ENCODE measurements at regions not wholly inside any gene's neighbourhood (a gene's known extent, or its start where the extent isn't known, plus 50 kb on each side); places are given as distances from the start of the nearest gene placed in this dataset.

DNA sequence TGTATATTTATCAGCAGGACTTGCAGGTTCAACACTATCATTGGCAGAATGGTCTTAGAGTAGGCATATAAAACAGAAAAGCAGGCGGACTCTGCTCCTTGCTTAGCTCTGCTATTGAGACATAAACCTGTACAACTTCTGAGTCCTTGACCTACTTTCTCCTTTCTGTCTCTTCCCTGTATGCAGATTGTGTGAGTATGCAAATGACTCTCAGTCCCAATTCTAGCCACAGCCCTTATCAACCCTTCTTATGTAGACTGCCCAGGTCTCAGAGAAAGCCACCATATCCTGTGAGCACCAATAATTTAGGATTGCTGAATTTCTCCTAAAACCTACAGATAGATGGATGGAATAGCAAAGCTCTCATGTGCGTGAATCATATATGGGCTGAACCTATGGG is 367.6 kb upstream of the DDI1 start:
- no peak for DNase-seq

DNA sequence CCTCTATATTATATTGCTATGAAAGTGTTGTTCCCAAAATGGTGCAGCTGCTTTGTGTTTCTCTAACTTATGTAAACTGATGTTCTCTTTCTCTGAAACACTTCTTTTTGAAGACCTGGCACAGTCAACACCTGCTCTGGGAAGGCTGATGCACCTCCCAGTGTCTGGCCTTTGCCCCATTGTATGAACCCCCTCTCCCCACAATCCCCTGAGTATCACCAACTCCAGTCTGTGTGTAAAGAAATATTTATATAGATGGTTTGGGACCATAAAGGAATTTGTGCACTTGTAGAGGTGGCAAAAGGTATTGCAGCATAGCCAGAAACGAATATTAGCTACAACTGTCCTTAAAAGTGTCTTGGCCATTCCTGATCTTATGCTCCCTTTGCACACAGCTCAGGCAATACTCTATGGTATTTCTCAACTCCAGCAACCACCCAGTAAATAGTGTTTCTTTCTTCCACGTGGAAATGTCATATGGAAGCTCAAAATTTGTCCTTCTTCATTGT is 365.2 kb upstream of the DDI1 start:
- DNase-seq, result no peak

GRCh38 chr11:103673773-103674172 is 362.7 kb upstream of the DDI1 start:
- peak; percentile 70 for DNase-seq

- no peak for DNase-seq
Observed at GRCh38 chr11:103676413-103676812, 360.0 kb upstream of the DDI1 start.

GRCh38 chr11:103680826-103681225 is 355.6 kb upstream of the DDI1 start:
- DNase-seq, result peak; percentile 26

DNA sequence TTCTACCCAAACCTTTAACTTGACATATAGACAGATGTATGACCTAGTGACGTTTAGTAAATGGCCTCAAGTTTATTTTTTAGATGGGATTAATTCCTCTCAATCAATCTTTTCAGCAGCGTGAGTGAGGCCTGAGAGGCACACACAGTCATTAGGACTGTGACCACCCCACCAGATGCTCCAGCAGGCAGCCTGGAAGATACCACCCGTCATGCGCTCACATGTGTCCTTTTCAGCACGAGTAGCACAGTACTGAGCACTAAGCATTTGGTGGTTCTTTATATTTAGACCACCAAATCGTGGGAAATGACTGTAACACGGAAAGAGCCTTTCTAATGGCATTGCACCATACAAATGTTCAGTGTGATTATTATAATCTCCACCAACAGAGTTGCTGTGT is 354.6 kb upstream of the DDI1 start:
- DNase-seq, result no peak

DNA sequence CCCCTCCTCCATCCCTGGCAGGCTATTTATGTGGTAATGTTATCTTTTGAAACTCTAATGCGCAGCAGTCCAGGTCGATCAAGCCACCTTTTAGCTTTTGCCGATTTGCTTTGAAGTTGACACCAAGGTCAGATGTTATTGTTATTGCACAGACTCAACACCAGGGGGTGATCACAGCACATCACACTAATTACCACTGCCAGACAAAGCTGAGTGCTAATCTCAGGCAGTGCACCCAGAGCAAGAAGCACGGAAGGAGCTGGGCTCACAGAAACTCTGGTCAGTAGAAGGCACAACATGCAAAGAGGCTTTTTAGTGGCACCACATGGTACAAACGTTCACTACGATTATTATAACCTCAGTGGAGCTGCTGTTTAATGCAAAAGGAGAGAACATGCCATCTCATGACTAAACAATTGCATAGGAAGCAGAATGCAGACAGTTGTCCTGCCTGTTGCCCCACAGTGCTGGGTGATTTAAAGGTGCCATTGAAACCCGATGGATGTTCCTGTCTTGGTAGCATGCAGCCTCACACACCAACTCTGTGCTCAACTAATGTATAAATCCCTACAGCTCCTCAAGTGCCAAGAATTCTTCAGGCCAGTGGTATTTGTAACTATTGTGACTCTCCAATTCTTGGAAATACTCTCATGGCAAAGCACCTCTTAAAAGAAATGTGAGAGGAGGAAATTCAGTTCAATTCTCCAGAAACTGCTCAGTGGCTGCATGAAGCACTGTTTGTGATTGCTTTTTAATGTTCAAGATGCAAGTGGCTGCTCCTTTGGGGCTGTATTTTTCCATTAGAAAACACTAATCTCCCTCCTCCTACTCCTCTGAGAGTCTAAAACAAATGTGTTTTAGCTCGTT is 353.9 kb upstream of the DDI1 start:
- DNase-seq, result peak; percentile 88

DNA sequence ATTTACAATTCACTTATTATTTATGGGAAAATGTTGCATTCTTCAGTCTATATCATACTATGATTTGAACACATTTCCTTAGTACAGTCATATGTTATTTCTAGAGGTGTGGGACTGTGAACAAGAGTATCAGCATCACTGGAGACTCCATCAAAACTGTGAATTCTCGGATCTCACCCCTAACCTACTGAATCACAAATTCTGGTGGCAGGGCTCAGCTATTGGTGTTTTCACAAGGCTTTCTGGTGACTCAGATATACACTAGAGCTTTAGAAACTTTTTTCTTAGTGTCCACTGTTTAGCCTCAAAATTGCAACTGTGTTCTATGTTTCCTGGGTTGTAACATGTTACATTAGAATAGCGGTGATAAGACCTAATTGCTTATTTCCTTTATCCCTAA is 352.9 kb upstream of the DDI1 start:
- DNase-seq, result peak; percentile 45

DNA sequence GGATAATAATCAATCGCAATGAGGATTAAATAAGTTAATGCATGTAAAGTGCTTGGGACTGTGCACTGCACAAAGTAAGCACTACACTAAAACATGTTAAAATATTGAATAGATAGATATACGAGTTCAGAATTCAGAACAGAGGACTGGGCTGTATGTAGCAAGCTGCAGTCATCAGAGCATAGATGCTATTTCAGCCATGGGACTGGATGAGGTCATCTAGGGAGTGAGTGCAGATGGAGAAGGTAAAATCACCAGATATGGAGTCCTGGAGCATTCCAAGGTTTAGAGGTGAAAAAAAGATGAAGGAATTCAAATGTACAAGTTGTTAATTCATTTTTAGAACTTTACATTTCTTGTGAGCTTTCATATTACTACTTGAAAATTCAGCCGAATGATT is 347.5 kb upstream of the DDI1 start:
- DNase-seq, result no peak

DNA sequence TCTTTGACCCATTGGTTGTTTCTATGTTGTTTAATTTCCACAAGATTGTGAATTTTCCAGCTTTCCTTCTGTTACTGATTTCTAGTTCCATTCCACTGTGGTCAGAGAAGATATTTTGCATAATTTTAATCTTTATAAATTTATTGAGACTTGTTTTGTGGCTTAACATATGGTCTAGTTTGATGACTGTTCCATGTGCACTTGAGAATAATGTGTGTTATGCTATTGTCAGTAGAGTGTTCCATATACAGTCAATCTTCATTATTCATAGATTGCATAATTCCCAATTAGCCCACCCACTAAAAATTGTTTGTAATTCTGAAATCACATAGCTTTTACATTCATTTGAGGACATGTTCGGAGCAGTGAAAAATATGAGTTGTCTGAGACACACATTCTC is 346.1 kb upstream of the DDI1 start:
- no peak for DNase-seq

DNA sequence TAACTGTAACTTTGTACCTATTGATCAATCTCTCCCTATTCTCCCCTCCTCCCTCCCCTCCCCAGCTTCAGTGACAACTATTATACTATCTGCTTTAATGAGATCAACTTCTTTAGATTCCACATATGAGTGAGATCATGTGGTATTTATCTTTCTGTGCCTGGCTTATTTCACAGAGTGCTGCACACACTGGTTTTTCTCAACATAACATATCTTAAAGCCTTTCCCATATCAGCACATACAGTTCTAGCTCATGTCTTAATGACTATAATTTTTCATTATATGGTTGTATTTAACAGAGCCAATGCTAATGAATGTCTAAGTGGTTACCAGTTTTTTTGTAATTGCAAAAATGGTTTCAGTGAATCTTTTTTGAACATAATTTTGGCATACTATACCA is 340.3 kb upstream of the DDI1 start:
- DNase-seq, result no peak

GRCh38 chr11:103699216-103699615 is 337.2 kb upstream of the DDI1 start:
- no peak for DNase-seq

DNA sequence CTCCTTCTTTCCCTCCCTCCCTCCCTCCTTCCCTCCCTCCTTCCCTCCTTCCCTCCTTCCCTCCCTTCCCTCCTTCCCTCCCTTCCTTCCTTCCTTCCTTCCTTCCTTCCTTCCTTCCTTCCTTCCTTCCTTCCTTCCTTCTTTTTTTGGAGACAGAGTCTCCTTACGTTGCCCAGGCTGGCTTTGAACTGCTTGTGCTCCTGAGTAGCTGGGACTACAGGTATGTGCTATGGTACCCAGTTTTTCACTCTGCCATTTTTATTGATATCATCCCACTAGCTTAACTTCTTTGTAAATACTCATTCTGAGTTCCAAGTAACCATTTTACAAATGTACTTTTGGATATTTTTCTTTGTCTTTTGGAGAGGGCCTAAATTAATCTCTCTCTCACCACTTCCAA is 336.8 kb upstream of the DDI1 start:
- no peak for DNase-seq

- no peak for DNase-seq
Observed at GRCh38 chr11:103700622-103701021, 335.8 kb upstream of the DDI1 start.

DNA sequence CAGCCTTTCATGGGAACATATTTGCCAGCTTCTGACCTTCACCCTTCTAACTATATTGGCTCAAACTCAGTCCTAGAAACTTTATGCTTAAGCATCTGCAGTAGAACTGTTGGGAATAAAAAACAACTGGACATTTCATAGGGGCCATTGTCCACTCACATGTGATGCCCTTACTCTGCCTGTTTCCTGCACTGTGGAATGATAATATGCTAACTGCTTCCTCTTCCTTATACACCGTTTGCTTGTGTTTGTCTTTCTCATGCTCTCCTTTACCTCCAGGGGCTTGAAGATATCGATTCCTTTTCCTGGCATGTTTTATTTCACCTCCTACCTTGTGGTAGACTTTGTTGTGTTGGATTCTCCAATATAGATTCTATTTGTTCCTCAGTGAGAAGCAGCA is 333.0 kb upstream of the DDI1 start:
- DNase-seq, result peak; percentile 27

GRCh38 chr11:103703954-103704353 is 332.5 kb upstream of the DDI1 start:
- DNase-seq, result no peak

DNA sequence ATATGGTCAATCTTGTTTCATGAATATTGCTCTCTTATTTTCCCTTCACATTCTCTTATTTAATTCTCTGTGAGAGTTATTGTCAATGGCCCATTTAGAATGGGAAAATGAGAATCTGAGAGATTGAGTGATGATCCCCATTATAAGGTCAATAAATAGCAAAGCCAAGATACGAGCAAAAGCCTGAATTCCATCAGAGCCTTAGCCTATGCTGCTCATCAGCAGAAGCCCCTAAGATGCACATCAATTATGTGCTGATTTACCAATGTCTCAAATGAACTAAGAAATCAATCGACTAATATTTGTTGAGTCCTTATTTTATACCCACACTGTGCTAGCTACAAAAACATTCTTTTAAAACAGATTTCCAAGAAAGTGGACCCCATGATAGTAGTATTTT is 330.8 kb upstream of the DDI1 start:
- DNase-seq, result no peak

GRCh38 chr11:103709371-103709770 is 327.1 kb upstream of the DDI1 start:
- DNase-seq, result no peak

- DNase-seq, result no peak
Observed at GRCh38 chr11:103714246-103714645, 322.2 kb upstream of the DDI1 start.

GRCh38 chr11:103716363-103716762 is 320.1 kb upstream of the DDI1 start:
- no peak for DNase-seq

DNA sequence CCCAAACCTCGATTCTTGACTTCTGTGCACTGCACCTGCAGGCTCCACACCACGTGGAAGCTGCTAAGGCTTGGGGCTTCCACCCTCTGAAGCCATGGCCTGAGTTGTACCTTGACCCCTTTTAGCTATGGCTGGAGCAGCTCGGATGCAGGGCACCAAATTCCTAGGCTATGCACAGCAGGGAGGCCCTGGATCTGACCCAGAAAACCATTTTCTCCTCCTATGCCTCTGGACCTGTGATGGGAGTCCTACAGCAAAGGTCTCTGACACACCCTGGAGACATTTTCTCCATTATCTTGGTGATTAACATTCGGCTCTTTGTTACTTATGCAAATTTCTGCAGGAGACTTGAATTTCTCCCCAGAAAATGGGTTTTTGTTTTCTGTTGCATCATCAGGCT is 309.2 kb upstream of the DDI1 start:
- DNase-seq, result no peak

GRCh38 chr11:103729617-103730016 is 306.8 kb upstream of the DDI1 start:
- DNase-seq, result no peak

GRCh38 chr11:103730131-103730940 is 306.1 kb upstream of the DDI1 start:
- DNase-seq, result peak; percentile 4

- no peak for DNase-seq
Observed at GRCh38 chr11:103731670-103732069, 304.8 kb upstream of the DDI1 start.
